ENCODE measurements at regions not wholly inside any gene's neighbourhood (a gene's known extent, or its start where the extent isn't known, plus 50 kb on each side); places are given as distances from the start of the nearest gene placed in this dataset.

DNA sequence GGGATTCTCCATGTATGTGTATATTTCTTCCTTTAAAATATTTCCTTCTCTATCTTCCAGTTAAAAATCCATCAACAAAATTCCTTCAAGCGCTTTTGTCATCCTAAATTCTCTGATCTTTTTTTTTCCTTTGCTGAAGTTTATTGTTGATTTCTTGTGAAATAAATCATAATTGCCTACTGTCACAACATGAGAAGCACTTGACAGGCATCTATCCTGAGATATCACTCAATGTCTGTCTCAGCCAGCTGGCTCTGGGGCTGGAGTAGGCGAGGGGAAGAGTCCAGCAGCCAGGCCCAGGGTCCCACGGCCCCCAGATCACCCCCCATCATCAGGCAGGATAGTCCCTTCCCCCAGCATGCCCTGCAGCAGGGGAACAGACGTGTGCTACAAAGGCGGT is 109.0 kb upstream of the TLE3 start:
- TF ChIP-seq SIN3A (IDR thresholded peaks at IDR 0.05; ENCODE audit: borderline replicate concordance, insufficient read depth, low read length) (no peak), POLR2AphosphoS5 (IDR thresholded peaks at IDR 0.05; ENCODE audit: low read depth, low read length) (no peak)
